CD4-positive, alpha-beta T cell treated with Interleukin-17A for 4 hours (primary cell): ENCODE measurements at regions not wholly inside any gene's neighbourhood (a gene's known extent, or its start where the extent isn't known, plus 50 kb on each side); places are given as distances from the start of the nearest gene placed in this dataset.

Experiments used
- DNase-seq: peaks from one replicate; pipeline ENCODE4 v3.0.0-alpha.2; 2020; ENCODE audit warnings: mixed read lengths

DNA sequence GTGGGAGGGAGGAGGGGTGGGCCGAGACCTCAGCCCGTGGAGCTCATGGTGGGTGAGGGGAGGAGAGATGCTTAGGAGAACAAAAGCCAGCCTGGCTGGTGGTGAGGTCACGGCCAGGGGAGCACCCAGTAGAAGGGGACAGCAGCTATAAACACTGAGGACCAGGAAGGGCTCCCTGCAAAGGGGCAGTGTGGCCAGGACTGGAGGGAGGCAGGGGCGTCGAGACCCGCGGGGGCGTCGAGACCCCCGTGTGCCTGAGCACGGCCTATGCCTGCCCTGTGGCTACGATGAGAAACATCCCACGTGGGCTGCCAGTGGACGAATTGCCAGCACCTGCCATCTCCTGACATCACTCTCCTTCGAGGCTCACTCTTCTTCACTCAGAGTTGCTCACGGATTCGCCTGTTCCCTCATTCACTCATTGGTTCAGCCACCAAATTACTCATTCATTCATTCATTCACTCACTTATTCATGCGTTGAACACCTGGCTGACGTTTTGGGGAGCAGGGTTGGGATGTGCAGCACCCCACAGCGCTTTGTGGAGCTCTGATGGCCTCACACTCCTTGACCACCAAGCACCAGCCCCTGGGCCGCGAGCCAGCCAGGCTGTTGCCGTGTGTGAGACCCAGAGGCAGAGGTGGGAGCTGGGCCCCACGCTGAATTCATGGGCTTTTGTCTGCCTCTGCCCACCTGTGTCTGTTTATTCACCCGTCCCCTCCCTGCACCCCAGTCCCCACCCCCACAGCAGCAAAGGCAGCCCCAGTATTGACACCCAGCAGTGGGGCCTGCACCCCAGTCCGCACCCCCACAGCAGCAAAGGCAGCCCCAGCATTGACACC lies 61.2 kb upstream of the BHLHE23 start:
- no peak for DNase-seq

DNA sequence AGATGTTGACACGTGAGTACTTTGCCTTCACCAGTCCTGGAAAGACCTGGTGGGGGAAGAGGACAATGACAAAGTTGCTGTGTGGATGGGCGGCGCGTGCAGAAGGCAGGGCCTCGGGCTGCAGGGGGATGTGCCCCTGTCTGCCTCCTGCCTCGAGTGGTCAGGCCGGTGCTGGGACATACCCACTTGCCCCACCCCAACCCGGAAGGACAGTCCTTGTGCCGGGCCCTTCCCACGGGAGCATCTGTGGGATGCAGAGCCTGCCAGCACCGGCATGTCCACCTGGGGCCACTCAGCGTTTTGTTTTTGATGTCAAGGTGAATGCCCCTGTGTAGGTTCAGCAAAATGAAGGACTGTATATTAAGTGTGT lies 60.5 kb upstream of the BHLHE23 start:
- DNase-seq = no peak

DNA sequence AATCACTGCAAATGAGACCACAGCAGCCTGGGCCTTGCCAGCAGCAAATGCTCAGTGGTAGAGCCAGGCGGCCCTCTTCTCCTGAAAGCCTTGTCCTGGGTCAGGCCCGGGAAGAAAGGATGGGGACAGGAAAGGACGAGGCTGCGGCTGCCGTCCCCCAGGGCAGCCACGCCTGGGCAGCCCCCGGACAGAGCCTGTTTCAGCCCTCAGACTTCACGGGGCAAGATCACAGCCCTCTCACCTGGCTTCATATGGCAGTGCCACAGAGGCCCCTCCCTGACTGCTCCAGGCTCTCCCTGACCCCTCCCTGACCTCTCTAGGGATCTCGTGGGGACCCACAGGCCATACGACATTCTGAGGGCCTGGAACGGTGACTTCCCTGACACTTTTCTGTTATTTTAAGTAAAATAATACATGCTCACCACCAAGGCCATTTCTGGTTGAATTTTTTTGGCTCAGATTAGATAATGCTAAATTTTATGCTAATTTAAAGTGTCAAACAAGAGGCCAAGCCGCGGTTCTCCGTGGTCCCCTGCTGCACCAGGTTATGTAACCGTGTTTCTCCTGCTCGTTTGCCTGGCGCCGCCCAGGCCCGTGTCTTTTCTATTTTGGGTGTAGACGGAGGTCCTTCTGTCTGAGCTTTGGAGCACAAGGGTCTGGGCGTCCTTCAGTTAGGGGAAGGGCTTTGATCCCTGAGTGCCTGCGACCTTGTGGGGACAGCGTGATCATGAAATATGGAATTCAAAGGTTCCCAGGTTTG lies 59.9 kb upstream of the BHLHE23 start:
- DNase-seq = no peak

DNA sequence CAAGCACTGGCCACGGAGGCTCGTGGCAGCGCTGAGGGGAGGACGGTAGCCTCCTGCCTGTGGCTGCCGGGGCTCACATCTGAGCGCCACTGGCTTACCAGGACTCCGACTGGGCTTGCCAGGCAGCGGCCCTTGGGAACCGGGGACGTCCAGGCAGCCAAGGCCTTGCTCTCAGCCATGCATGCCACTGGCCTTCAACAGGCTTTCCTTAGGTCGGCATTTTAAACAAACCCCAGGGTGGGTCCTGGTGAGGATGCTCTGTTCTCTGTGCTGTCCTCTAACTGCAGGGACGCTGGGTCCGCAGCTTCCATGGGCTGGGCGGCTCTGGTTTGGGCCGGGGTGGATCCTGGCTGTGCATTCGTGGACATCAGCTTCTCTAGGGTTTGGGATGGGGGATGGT lies 59.1 kb upstream of the BHLHE23 start:
- DNase-seq = no peak

DNA sequence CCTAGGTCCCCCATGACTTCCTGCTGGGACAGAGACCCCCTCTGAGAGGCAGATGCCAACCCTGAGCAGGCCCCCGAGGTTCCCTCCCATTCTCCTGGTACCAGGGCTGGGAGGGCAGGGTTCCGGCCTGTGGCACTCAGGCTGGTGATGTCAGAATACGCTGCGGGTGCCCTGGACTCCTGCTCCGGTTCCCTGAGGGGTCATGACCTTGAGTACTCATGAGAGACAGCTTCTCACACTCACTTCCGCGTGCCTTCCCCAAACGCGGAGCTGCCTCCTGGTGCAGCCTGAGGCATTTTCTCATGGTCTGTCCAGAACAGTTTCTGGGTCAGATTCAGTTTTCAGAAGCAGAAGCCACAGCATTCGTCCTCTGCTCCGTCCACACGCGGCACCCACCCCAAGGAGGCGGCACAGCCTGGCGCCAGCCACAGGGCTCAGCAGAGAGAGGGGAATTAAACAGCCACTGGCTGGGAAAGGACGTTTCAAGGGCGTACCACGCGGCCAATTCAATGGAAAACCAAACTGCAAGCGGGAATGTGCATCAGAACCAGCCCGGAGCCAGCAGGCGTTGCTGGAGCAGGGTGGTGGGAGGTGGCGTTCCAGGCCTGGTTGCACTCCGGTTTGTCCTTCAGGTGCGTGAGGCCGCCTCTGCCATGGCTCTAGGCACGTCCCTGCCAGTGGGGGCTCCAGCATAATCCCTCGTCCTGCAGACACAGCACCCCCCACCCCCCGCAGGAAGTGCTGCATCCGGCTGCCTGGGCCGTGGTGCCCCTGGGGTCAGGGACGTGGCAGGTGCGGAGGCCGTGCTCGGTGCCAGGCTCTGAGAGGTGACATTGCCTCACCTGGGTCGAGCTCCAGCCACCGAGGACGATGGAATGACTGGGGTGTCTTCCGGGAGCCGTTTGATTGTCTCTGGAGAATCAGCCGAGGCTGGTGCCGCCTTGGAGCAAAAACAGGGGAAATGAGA lies 58.3 kb upstream of the BHLHE23 start:
- DNase-seq = no peak

DNA sequence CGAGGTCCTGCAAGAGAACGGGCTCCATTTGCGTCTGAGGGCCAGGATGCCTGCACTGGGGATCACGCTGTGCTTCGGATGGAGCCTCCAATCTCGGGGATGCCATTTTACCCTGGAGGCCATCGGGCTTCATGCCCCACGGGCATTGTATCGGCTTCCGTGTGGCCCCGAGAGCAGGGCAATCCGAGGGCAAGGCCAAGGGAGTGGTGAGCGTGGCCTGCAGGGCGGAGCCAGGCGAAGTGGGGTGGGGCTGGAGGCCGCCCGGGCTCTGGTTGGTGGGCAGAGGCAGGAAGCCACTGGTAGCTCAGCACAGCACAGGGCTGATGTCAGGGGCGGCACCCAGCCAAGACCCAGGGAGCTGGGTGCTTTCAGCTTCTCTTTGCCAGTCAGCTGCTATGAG lies 57.5 kb upstream of the BHLHE23 start:
- DNase-seq = no peak

DNA sequence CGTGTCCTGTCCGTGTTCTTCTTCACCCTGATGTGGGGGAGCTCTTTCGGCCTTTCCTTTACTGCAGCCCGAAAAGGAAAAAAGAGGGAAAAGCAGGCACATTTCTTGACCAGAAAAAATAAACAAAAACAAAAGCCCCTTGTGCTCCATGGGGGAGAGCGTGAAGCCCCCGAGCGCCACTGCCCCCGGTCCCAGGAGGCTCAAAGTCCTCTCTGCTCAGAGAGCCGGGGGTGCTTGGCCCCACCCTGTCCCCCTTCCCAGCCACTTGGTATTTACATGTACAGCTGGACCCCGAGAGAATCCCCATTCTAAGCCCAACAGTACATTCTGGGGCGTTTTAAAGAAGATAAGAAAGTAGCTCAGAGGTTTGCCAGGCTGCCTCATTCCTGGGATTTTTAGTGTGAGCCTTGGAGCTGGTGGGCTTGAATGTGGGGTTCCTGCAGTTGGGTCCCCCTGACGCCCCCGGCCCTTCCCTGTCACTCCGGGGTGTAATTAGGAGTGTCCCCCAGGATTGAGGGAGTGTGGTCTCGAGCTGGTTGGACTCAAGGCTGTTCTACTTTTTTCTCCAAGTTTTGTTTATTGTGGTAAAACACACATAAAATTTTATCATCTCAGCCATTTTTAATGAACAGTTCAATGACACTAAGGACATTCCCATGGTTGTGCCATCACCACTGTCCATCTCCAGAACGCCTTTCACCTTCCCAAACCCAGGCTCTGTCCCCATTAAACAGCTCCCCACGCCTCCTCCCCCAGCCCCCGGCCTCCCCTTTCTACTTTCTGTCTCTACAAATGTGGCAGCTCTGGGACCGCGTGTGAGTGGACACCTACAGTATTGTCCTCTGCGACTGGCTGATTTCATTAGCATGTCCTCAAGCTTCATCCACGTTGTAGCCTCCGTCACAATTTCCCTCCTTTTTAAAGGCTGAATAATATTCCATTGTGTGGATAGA lies 55.7 kb upstream of the BHLHE23 start:
- DNase-seq = no peak

DNA sequence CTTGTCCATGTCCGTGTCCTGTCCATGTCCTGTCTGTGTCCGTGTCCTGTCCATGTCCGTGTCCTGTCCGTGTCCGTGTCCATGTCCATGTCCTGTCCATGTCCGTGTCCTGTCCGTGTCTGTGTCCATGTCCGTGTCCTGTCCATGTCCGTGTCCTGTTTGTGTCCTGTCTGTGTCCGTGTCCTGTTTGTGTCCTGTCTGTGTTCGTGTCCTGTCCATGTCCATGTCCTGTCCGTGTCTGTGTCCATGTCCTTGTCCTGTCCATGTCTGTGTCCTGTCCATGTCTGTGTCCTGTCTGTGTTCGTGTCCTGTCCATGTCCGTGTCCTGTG lies 55.0 kb upstream of the BHLHE23 start:
- no peak for DNase-seq

DNA sequence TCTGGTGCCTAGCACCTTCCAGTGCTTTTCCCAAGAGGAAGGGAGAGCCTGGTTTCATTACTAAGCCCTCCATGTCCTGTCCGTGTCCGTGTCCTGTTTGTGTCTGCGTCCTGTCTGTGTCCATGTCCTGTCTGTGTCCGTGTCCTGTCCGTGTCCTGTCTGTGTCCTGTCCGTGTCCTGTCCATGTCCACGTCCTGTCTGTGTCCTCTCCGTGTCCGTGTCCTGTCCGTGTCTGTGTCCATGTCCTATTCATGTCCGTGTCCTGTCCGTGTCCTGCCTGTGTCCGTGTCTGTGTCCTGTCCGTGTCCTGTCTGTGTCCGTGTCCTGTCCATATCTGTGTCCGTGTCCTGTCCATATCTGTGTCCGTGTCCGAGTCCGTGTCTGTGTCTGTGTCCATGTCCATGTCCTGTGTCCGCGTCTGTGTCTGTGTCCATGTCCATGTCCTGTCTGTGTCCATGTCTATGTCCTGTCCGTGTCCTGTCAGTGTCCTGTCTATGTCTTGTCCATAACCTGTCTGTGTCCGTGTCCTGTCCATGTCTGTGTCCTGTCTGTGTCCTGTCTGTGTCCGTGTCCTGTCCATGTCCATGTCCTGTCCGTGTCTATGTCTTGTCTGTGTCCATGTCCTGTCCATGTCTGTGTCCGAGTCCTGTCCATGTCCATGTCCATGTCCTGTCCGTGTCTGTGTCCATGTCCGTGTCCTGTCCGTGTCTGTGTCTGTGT lies 54.4 kb upstream of the BHLHE23 start:
- no peak for DNase-seq

DNA sequence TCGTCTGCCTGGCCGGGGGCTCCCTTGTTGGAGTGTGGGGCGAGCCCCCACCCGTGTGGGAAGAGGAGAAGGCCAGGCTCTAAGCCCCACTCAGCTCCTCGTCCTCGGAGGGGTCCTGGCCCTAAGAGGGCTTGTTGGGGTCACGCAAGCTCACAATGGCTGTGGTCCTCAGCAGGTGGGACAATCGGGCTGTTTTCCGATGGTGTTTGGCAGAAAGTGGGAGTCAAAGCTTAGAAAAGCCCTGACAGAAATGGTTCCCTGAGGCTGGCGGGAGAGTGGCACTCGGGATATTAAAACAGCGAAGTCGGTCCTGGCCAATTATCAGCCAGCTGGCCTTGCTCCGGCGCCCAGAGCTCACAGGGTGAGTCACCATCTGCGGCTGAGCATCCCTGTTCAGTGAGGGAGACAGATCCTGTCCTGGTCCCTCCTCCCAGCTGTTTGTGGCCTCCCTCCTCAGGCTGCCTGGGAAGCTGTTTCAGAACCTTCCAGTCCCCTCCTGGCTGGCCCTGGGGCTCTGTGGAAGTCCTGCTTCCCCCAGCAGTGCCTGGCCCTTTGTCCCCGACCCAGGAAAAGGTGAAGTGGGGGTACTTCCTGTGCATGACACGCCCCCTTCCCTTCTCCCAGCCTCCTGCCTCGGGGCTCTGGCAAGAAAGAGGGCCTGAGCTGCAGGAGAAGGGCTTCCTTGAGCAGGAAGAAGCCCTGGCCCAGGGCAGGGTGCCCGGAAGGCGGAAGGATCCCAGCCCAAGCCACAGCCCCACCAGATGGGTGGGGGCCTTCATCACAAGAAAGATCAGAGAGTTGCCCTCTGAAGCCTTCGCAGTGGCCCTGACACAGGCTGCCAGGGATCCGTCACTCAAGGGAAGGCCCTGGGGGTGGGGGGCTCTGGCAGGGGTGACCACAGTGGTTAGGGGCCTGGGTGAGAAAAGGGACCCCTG lies 53.6 kb upstream of the BHLHE23 start:
- no peak for DNase-seq

DNA sequence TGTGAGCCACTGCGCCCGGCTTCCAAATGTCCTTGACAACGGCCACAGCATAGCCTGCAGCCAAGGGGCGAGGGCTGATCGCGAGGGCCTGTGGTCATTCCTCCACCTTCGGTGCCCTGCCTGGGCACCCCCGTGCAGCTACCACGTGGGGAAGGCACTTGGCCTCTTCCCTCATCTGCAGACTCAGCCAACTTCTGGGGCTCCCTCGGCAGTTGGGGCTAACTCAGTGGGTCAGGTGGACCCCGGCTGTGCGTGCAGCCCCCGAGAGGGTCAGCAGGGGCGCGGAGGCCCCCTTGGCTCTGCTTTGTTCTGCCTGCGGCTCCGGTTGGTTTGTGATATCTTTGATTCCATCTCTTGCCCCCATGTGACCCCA lies 52.9 kb upstream of the BHLHE23 start:
- DNase-seq = no peak

DNA sequence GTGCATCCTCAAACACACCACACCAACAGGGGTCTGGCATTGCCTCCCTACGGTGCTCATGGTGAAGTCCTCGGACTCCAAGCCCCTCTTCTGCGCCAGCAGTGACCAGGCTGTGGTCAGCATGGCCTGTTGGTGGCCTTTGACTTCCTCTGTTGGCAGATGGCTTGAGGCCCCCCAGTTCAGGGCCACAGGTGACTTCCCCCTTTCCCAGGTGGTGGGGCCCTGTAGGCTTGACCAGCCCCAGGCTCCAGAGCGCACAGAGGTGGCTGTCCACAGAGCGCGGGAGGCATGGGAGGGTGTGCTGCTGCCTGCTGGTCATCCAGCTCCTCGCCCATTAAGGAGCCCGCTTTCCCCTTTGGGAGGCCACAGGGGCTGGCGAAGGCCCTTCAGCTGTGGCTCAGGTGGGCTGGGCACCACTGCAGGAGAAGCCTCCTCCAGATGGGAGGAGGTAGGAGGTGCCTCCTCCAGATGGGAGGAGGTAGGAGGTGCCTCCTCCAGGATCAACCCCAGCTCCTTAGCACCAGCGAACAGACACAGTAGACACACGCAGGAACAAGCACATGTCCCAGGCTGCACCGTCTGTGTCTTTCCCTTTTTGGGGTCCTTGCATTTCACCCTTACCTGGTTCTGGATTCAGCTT lies 52.1 kb upstream of the BHLHE23 start:
- DNase-seq = no peak

DNA sequence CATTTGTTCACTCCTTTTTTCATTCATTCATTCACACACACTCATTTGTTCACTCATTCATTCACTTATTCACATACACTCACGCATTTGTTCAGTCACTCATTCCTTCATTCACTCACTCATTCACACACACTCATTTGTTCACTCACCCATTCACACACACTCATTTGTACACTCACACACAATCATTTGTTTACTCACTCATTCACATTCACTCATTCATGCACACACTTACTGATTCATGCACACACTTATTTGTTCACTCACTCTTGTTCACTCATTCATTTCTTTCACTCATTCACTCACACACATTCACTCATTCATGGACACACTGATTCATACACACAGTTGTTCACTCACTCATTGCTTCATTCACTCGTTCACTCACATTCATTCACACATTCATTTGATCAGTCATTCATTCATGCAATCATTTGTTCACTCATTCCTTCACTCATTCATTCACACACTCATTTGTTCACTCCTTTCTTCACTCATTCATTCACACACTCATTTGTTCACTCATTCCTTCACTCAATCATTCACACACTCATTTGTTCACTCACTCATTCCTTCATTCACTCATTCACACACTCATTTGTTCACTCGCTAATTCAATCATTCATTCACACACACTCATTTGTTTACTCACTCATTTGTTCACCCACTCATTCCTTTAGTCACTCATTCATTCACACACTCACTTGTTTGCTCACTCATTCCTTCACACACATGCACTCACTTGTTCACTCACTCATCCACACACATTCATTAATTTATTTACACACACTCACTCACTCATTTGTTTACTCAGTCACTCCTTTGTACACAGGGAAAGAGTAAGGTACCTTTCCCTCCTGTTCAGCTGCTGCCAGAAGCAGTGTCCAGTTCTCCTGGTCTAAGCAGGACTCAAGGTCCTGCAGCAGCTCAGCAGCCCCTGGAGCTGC lies 50.7 kb upstream of the BHLHE23 start:
- DNase-seq = no peak

DNA sequence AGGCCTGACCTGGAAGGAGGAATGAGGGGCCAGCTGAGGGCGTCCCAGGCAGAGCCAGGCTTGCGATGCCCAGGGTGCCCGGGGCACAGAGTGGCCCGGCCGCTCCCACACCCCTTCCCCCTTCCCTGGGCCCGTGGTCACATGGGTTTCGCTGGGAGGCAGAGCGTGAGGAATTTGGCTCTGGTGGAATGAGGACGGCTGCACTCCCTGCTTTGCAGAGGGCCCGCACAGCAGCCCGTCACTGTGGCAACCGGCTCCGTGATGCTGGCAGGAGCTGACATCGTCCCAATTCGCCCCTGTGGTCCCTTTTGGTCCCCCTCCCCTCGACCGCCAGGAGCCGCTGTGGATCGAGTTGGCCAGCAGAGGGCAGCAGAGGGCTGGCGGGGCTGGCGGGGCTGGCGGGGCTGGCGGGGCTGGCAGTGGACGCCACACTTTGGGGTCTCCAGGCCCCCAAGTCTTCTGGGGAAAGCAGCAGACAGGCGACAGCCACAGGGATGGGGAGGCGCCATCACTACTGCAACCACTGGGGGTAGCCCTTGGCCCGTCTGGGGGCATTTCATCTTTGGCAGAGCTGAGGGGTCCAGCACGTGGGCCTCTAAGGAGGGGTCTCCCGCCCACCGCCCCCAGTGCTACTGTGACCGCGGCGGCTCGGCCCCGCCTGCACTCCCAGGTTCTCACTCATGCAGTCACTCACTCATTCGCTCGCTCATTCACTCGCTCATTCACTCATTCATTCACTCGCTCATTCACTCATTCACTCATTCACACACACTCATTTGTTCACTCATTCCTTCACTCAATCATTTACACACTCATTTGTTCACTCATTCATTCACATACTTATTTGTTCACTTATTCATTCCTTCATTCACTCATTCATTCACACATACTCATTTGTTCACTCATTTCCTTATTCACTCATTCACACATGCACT lies 49.7 kb upstream of the BHLHE23 start:
- DNase-seq = peak; percentile 60
